ENCODE measurements at regions not wholly inside any gene's neighbourhood (a gene's known extent, or its start where the extent isn't known, plus 50 kb on each side); places are given as distances from the start of the nearest gene placed in this dataset.
A peak's percentile ranks its signal among the peaks of the same experiment; 100 is the strongest.

DNA sequence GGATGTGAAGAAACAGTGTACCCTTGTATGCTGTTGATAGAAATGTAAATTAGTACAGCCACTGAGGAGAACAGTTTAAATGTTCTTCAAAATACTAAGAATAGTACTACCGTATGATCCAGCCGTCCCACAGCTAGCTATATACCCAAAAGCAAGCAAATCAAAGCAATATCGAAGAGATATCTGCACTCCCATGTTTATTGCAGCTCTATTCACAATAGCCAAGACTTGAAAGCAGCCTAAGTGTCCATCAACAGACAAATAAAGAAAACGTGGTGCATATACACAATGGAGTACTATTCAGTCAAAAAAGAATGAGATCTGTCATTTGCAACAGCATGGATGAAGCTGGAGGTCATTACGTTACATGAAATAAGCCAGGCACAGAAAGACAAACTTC, 88.5 kb upstream of the SLC38A4 start:
- DNase-seq: no peak

DNA sequence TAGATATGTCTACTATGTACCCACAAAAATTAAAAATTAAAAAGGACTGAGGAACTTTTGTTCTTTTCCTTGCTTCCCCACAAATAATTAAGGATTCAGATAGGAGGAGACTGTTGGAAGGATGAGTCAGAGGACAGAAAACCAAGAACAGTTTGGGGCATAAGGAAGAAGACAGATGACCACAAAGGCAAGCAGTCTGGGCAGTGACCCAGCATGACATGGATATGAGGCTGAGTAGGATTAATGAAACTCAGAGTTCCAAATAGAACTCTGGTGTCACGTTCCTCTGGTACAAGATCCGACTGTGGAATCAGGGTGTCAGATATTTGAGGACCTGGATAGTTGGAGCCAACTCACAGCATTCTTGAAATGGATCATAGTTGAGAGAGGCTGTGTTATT, 89.3 kb upstream of the SLC38A4 start:
- peak; percentile 18 for DNase-seq

DNA sequence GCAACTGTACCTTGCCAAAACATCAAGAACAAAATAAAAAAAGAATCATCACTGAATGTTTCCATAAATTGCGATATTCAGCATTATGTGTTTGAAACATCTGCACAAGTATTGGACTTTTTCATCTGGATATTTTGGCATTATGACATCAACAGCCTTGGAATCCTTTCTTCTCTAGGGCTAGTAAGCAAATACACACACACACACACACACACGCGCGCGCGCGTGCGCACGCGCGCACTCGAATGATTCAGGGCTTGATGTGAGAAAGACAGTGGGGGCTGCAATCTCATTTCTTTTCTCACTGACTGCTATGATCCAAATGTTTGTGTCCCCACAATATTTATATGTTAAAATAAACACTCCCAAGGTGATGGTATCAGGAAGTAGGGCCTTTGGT, 90.0 kb upstream of the SLC38A4 start:
- no peak for DNase-seq

DNA sequence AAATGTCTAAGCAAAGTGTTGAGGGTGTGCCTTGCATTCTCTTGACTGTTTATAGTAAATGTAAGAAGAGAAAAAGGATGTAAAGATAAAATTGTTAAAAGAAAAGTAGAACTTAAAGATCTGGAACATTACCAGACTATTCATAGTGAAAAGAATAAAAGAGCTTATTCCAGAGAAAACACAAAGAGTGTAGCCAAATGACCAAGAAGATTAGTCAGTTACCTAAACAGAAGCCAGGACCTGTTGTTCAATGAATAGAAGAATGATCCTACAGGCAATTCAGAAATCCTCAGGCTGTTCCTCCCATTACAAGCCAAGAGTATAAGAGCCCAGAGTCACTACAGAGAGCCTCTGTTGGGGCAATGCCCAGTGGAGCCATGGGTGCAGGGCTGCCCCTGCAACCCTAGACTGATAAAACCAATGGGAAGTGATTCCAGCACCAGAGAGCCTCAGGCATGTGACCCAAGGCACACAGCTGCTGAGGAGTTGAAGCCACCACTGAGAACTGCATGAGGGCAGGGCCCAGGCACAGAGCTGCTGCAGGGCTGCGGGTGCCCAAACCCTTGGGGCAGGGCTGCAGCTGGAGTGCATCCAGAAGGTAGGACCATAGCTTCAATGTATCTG, 91.1 kb upstream of the SLC38A4 start:
- DNase-seq: no peak

DNA sequence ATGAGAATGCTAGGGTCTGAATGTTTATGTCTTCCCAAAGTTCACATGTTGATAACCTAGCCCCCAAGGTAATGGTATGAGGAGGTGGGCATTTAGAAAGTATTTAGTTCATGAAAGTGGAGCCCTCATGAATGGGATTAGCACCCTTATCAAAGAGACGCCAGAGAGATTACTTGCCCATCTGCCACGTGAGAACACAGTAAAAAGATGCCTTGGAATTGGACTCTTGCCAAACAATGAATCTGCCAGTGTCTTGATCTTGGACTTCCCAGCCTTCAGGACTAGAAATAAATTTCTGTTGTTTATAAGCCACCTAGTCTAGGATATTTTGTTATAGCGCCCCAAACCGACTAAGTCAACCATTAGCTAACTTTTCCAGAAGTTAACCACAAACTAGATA, 92.0 kb upstream of the SLC38A4 start:
- DNase-seq: no peak

DNA sequence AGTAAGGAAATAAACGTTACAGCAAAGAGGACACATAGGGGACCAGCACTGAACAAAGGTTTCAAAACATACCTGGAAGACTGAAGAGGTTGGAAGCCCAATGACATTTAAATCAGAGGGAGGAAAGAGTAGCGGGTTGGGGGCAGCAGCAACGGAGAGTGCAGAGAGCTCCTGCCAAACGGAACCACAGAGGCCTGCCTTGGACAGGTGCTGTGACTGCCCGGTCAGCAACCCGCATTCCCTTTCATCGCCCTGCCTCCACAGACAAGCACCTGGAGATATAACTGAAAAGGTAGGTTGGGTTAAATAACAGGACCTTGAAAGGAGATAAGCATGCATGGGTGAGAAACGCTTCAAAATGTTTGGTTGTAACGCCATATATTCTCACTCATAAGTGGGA, 92.8 kb upstream of the SLC38A4 start:
- no peak for DNase-seq

DNA sequence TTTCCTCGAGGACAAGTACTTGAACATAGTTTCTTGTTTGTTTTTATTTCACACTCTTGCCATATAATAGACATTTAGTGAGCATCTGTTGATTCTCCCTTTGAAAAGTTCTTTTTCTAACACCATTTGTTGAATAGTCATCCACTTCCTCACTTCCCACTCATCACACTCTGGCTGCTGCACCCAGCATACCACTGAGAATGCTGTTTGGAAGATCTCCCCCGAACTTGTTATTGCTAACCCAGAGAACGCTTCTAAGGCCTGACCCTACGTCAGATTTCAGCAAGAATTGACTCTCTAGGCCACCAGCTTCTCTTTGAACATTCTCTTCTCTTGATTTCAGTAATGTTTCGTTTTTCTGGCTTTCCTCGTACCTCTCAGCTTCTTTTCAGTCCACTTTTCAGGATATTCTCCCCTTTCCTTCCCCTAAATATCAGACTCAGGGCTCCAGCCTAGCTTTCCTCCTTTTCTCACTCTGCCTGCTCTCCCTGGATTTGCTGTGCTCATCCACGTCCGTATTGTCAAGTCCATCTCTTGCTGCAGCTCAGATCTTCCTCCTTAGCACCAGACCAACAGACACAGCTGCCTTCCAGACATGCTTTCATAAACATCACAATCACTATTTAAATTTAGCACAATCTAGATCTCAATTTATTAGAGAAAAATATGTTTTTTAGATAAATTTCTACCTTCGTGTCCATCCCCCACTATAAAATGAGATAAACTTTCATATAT, 94.0 kb upstream of the SLC38A4 start:
- DNase-seq: no peak

DNA sequence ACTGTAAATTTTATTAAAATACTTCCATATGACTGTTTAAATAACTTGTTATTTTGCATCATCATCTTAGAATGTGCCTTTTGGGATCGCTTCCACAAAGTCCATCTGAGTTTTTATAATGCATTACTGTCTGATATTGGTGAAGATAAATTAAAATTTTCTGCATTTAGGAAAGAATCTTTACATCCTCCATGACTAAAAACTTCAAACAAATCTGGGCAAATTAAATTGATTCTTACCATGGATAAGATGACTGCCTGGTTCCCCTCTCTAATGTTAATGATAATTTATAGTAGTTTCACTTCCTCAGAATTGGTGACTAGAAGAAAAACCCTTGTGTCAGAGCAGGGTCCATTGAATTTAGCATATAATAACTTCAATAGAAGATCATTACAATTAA, 94.7 kb upstream of the SLC38A4 start:
- DNase-seq: no peak

DNA sequence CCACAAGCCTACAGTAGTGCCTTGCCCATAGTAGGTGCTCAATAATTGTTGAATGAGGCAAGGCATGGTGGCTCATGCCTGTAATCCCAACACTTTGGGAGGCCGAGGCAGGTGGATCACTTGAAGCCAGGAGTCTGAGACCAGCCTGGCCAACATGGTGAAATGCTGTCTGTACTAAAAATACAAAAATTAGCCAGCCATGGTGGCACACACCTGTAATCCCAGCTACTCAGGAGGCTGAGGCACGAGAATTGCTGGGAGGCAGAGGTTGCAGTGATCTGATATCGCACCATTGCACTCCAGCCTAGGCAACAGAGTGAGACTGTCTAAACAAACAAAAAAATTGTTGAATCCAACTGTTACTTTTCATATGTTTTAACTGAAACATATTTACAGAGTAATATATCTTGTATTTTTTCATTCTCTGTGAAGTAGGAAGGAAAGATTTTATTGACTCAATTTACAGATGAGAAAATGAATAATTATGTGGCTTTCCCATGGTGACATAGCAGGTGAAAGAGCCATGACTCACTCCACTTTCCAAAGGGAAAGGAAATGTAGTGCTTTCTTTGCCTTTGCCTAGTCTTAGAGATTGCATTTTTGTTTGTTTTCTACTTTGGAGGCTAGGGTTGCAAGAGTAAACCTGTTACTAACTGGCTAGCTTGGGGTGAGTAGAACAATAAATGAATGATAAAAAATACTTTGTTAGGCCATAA, 95.4 kb upstream of the SLC38A4 start:
- no peak for DNase-seq

DNA sequence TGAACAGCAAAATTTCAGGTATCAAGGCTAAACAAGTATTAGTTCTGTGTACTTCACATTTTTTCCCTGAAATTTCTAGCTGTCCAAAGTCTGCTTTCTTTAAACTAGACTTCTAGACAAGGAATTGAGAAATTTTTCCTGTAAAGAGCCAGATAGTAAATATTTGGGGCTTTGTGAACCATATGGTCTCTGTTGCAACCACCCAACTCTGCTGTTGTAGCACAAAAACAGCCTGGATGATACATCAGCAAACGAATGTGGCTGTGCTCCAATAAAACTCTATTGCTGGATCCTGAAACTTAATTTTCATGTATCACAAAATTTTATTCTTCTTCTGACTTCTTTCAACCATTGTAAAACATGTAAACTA, 96.0 kb upstream of the SLC38A4 start:
- DNase-seq: no peak

DNA sequence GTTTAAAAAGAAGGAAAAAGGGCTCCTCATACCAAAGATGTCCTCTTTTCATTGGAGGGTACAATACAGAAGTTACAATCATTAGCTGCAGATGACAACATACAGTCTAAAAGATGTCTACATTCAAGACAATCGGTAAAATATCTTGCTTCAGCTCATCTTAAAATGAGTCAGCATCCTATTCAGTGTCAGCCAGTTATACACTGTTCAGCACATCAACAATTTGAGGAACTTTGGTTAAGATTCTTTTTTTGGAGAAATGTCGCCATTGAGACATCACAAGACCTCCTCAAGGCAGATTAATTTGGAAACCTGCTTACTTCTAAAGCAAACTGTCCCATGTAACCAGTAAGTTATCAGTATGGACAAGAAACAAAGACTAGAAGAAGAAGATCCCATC, 100.7 kb upstream of the SLC38A4 start:
- DNase-seq: no peak

DNA sequence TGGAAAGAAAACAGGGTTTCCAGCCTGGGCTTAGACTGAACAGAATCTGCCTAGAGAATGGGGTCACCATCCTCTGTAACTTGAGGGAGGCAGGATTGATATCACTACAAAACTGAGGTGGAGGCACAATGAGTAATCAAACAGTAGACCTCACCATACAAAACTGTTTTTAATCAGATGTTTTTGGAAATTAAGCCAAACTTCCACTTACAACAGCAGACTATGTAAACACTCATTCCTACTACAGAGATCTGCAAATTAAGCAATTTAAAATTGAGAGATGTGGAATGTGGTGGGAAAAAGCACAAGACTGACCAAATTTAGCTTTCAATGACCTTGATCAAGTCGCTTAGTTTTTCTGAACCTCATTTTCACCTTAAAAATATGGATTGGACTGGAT, 104.3 kb upstream of the SLC38A4 start:
- DNase-seq: no peak

DNA sequence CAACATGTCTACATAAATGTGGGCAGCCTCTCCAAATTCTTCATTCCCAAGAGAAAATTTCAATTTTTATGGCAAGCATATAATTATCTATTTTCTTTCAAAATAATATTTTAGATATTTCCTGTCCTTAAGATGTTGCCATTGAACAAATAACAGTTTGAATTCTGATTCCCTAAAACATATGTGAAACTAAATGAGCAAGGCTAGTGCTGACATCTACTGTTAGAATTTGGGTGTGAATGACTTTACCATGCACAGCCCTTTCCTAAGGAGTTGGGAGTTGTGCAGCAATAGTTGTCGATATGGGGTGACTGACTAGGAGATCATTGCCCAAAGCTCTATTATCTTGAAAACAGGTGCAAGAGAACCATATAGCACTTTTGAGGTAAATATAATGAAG, 108.2 kb upstream of the SLC38A4 start:
- no peak for DNase-seq

DNA sequence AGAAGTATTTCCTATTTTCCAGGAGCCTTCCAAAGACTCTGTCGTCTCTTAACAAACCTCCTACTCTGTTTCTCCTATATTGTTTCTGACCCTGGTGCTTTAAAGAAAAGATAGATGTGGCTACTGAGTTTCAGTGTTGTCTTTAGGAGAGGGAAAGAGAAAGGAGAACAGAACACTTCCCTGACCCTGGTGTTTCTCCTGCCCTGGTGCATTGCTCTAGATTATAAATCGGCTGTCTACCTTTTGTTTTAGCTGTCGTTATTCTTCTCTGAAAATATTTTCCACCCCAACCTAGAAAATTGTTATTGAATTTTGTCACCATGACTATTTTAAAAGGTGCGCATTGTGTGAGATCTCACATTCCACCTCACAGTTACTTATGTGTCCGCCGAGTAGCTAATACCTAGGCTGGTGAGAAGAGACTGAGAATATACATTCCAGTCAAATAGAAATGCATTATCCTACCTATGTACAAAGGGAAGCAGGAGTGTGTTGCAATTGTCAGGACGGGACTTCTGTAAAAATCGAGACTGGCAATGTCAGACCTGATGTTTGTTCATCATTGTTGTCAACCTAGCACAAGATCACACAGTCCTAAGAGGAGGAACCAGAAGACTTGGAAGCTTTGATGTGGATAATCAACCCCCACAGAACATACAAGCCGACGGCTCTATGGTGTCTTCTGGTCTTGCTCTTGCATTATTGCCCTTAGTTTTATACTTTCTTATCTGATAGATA, 108.7 kb upstream of the SLC38A4 start:
- no peak for DNase-seq

DNA sequence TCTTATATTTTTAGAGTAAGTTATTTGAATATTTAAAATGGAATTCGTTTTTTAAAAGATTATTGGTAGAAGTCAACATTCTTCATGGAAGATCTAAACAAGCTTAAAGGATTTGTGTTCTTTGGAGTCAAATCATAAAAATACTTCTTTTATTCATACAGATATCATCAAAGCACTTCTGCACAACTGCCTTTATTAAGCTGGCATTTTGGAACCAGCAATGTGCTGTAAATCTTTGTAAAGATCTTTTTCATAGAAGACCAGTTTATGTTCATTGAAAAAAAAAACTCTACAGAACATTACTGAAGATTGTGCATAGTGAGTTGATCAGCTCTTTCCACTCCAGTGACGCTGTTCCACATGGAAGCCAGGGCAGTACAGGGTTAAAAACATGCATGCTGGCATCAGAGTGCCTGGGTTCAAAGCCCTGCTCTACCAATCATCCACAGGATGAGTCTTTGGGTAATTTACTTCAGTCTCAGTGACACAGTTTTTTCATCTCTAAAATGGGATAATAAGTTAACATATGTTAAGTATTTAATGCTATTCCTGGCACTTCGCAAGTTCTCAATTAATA, 109.6 kb upstream of the SLC38A4 start:
- no peak for DNase-seq

DNA sequence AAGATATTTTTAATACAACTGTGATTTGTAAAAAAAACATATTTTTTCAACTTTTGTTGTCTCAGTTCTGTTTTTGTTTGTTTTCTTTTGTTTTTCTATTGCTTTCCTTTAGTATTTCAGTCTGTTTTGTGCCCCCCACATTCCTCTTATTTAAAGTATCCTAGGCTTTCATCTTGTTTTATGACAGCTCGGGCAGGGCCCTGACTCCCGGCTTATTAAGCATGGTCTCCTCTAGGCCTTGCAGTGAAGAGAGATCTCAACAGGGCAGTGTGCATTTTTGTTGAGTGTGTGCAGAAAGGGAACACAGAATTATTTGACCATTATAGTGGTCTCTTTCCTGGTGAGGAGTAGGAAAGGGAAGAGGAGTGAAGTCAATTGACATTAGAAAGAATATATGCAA, 110.2 kb upstream of the SLC38A4 start:
- no peak for DNase-seq

DNA sequence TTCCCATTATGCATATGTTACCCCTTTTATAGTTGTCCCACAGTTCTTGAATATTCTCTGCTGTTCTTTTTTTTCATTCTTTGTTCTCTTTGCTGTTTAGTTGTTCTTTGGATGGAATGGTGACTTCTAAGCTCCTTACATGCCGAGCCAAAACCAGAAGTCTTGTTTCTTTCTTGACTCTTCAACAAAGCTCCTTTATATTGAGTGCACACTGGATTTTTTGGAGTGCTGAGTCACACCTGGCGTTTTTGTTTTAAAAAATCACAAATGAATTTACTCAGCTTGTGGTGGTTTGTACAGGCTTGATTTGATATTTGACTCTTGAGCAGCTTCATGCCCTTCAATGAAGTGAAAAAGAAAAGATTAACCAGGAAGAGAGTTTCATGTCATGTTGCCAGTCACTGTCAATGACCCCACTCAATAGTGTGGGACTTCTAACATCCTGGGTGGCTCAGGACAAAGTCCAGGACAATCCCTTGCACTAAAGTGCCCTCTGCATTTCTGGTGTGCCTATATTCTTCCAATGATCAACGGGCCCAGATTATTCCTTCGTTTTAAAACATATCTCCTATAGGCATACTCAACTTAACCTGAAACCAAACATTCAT, 112.4 kb upstream of the SLC38A4 start:
- no peak for DNase-seq

DNA sequence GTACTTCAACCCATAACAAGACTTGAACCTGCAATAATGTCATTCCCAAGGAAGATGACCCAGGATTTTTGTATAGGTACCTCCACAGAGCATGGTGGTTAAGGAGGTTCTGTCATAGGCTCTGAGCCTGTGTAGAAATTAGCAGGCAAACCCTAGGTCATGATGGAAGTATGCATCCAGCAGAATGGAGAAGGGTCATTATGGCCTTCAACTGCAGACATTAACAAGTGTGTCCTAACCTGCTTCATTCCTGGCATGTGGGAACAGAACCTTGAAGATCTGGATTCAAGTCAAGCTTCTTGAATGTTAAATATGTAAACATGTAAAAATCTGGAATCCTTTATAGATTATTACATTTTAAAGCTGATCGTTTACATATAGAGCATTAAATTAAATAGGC, 116.2 kb upstream of the SLC38A4 start:
- DNase-seq: no peak

DNA sequence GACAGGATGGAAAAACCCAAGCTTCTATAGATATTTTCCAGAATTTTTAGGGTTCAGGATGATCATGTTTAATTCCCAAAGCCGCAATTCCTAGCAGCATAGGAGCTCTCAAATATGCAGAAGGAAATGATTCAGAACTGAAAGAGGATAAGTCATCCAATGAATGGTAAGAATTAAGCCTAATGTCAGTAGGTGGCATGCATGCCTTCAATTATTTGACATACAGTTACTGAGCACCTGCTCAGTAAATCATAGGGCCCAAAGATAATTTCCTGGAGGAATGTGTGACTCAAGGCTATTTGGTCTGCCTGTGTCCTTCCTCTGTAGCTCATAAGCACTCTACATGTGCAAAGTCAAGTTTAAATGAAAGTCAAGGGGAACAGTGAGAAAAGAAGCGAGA, 116.8 kb upstream of the SLC38A4 start:
- DNase-seq: no peak

DNA sequence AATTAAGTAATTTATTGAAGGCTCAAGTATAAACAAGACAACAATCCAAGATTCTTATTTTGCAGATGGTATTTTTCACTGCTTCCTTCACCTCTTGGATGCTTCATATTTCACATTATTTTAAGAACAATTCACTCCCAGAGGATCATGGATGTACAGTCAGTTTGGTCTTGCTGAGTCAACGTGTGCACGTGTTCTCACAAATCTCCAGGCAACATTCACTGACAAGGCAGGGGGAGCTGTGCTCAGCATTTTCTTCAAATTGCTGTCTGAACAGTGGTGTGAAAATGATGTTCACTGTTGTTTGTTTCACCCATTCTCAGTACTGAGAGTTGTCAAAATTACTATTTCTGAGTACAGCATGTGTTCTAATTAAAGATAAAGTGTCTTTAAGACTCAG, 118.3 kb upstream of the SLC38A4 start:
- DNase-seq: no peak

DNA sequence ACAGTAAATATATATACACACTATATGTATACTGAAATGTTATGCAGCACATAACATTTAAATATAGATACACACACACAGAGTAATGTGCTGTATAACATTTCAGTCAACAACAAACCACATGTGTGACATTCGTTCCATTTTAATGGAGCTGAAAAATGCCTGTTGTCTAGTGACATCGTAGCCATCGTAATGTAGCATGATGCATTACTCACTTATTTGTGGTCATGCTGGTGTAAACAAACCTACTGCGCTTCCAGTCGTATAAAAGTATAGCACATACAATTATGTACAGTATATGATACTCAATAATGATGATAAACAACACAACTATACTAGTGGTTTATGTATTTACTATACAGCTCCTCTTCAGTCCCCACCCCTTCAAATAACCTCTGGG, 119.0 kb upstream of the SLC38A4 start:
- no peak for DNase-seq

DNA sequence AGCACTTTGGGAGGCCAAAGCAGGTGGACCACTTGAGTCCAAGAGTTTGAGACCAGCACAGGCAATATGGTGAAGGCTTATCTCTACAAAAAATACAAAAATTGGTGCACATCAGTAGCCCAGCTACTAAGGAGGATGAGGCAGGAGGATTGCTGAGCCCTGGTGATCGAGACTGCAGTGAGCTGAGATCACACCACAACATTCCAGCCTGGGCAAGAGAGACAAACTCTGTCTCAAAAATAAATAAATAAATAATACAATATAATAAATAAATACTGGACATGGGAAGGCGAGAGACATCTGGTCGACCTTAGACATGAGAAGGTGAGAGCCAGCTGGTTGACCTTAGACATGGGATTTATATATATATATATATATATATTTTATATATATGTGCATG, 119.8 kb upstream of the SLC38A4 start:
- DNase-seq: no peak

DNA sequence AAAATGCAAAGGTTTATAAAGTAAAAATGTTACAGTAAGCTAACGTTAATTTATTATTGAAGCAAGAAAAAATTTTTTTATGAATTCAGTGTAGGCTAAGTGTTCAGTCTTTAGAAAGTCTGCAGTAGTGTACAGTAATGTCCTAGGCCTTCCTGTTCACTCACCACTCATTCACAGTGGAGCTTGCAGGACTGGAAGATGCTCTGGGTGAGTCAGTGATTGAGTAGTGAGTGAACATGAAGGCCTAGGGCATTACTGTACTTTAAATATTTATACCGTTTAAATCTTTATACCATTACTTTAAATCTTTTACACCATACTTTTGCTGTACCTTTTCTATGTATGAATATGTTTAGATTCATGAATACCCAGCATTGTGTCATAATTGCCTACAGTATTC, 120.3 kb upstream of the SLC38A4 start:
- DNase-seq: no peak

All from GOT3 (cell line).